ENCODE measurements at regions not wholly inside any gene's neighbourhood (a gene's known extent, or its start where the extent isn't known, plus 50 kb on each side); places are given as distances from the start of the nearest gene placed in this dataset.

DNA sequence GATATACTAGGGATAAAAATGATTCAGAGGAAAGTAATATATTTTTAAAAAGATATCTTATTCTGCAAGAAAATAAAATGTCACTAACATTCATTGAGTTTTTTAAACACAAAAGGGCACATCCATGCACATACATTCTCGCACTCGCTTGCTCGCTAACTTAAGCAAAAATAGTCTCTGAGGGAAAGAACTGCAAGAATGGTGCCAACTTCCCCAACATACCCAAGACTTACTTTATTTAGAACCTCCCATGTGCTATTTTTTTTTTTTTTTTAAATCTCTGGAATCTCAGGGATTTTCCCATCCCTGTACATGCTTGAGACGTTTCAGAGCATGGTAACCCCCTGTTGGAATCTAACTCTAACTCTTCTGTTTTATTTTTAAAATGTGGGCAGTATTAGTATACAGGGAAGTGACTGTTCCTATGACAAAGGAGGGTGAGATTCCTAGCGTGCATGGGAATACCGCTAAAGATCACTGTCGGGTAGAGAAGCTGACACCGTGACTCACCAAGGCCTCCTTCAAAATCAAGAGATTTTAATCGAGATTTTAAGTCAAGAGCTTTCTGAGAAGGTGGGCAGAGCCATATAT is 187.9 kb upstream of the ZEB2 start:
- ChIA-PET POLR2A (no interaction called here), CTCF (no interaction called here)
- no peak overlapping the region for H3K27ac Mint-ChIP-seq
- ATAC-seq (ENCODE audit: poor library complexity) (no peak), DNase-seq (no peak)
- TF ChIP-seq, protein P1, sequence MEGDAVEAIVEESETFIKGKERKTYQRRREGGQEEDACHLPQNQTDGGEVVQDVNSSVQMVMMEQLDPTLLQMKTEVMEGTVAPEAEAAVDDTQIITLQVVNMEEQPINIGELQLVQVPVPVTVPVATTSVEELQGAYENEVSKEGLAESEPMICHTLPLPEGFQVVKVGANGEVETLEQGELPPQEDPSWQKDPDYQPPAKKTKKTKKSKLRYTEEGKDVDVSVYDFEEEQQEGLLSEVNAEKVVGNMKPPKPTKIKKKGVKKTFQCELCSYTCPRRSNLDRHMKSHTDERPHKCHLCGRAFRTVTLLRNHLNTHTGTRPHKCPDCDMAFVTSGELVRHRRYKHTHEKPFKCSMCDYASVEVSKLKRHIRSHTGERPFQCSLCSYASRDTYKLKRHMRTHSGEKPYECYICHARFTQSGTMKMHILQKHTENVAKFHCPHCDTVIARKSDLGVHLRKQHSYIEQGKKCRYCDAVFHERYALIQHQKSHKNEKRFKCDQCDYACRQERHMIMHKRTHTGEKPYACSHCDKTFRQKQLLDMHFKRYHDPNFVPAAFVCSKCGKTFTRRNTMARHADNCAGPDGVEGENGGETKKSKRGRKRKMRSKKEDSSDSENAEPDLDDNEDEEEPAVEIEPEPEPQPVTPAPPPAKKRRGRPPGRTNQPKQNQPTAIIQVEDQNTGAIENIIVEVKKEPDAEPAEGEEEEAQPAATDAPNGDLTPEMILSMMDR (IDR thresholded peaks at IDR 0.05) = no peak
- no peaks in the 10 kb centered on the region for H3K9me3 Mint-ChIP-seq
- Histone ChIP-seq H3K9me3 (ENCODE audit: control insufficient read depth in 1 of 2, insufficient read depth in 1 of 2, low read length in 2 of 2) (no peaks in the 10 kb centered on the region), H3K4me3 (ENCODE audit: low read length) (no peak overlapping the region), H3K4me1 (ENCODE audit: insufficient read depth, low read length) (no peaks in the 10 kb centered on the region), H3K36me3 (ENCODE audit: insufficient read depth, low read length) (no peaks in the 10 kb centered on the region), H3K27me3 (ENCODE audit: control insufficient read depth in 1 of 2, insufficient read depth in 2 of 2, low read length in 2 of 2) (no peaks in the 10 kb centered on the region), H3K27ac (ENCODE audit: low read depth in 1 of 2, low read length in 2 of 2) (no peak overlapping the region)
- intact Hi-C loops (cut with DNase I, micrococcal nuclease) = no loop called here
- no peaks in the 10 kb centered on the region for H3K36me3 Mint-ChIP-seq (ENCODE audit: low read depth)
- no peaks in the 10 kb centered on the region for H3K4me1 Mint-ChIP-seq (ENCODE audit: low read depth)
- no peak overlapping the region for H3K4me3 Mint-ChIP-seq
- peaks cover 11% of the 10 kb centered on the region for H3K27me3 Mint-ChIP-seq

DNA sequence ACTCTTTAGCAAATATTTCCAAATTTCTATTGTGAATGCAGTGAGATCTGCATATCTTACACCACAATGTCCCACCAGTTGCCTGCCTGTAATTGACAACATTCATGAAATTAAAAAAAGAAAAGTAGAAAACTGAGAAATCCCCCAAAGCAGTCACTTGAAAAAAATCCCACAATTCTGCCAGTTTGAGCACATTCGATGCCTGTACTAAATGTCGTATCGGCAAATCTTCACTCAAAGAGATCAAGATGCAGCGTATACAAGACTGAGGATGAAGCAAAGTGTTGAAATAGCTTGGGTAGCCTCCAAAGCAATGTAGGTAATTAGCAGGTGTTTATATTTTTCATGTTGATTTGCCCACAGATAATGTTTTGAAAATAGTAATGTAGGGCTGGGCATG is 186.7 kb upstream of the ZEB2 start:
- ChIA-PET POLR2A (interaction anchor here (0.7 kb wide), 1 partner anchor 11 kb away, joined by 3 read pairs; no protein-coding TSS in a partner anchor), CTCF (no interaction called here)
- Histone ChIP-seq H3K27me3 (ENCODE audit: control insufficient read depth in 1 of 2, insufficient read depth in 2 of 2, low read length in 2 of 2) (no peaks in the 10 kb centered on the region), H3K27ac (ENCODE audit: low read depth in 1 of 2, low read length in 2 of 2) (no peak overlapping the region), H3K36me3 (ENCODE audit: insufficient read depth, low read length) (no peaks in the 10 kb centered on the region), H3K9me3 (ENCODE audit: control insufficient read depth in 1 of 2, insufficient read depth in 1 of 2, low read length in 2 of 2) (no peaks in the 10 kb centered on the region), H3K4me3 (ENCODE audit: low read length) (no peak overlapping the region), H3K4me1 (ENCODE audit: insufficient read depth, low read length) (no peaks in the 10 kb centered on the region)
- no peaks in the 10 kb centered on the region for H3K4me1 Mint-ChIP-seq (ENCODE audit: low read depth)
- TF ChIP-seq, protein P1 (IDR thresholded peaks at IDR 0.05) = no peak
- no peak overlapping the region for H3K27ac Mint-ChIP-seq
- H3K36me3 Mint-ChIP-seq (ENCODE audit: low read depth) = no peaks in the 10 kb centered on the region
- DNase-seq (no peak), ATAC-seq (ENCODE audit: poor library complexity) (no peak)
- peaks cover 11% of the 10 kb centered on the region for H3K27me3 Mint-ChIP-seq
- intact Hi-C loops (cut with DNase I, micrococcal nuclease) = no loop called here
- H3K9me3 Mint-ChIP-seq = no peaks in the 10 kb centered on the region
- H3K4me3 Mint-ChIP-seq = no peak overlapping the region

DNA sequence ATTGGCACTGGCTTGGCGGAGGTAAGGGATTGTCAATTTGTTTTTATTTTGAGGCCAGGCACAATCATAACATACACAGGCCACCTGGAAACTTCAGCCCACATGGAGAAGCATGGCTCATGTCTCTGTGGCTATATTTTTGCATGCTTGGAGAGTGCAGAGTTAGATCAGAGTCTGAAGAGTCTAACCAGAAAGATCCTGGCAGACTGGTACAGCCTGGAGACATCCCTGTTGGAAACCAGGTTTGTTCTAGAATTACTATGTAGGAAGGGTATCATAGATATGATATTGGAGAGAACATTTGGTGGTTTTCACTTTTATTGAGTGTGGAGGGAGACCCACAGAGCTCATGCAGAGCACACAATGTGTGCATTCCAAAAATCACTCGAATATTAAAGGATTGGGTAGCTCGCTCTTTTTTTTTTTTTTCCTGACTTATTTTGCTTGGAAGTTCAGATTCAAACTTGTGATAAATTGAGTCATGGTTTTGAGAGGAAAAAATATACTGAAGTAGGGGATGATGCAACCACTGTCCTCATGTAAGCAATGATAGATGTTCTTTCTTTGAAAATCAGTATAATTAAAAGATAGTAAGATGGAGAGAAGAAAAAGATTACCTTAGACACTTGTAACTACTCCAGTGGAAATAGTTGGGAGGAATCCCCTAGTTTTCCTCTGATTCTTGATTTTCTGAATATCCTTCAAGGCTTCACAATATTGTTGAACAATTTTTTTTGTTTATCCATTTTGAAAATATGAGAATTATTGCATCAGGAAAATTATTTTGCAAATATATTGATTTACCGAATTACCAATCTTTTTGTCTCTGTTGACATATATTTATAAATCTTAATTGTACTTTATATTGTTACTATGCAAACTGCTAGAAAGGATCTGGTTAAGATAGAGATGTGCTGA is 185.7 kb upstream of the ZEB2 start:
- POLR2A ChIA-PET = no interaction called here
- H3K4me1 Mint-ChIP-seq (ENCODE audit: low read depth) = no peaks in the 10 kb centered on the region
- no peak overlapping the region for H3K27ac ChIP-seq (ENCODE audit: low read depth in 1 of 2, low read length in 2 of 2)

More for the DNA sequence above, 185.7 kb upstream of the ZEB2 start:
- DNase-seq (no peak), ATAC-seq (ENCODE audit: poor library complexity) (no peak)
- no peaks in the 10 kb centered on the region for H3K9me3 Mint-ChIP-seq
- H3K27ac Mint-ChIP-seq = no peak overlapping the region
- CTCF ChIA-PET = no interaction called here
- Histone ChIP-seq H3K4me1 (ENCODE audit: insufficient read depth, low read length) (no peaks in the 10 kb centered on the region), H3K9me3 (ENCODE audit: control insufficient read depth in 1 of 2, insufficient read depth in 1 of 2, low read length in 2 of 2) (no peaks in the 10 kb centered on the region), H3K4me3 (ENCODE audit: low read length) (no peak overlapping the region), H3K27me3 (ENCODE audit: control insufficient read depth in 1 of 2, insufficient read depth in 2 of 2, low read length in 2 of 2) (no peaks in the 10 kb centered on the region), H3K36me3 (ENCODE audit: insufficient read depth, low read length) (no peaks in the 10 kb centered on the region)
- intact Hi-C loops (cut with DNase I, micrococcal nuclease) = no loop called here
- no peak overlapping the region for H3K4me3 Mint-ChIP-seq
- no peaks in the 10 kb centered on the region for H3K36me3 Mint-ChIP-seq (ENCODE audit: low read depth)
- TF ChIP-seq, protein P1 (IDR thresholded peaks at IDR 0.05) = no peak
- peaks cover 11% of the 10 kb centered on the region for H3K27me3 Mint-ChIP-seq
